HG03159 (cell line): ENCODE measurements at regions not wholly inside any gene's neighbourhood (a gene's known extent, or its start where the extent isn't known, plus 50 kb on each side); places are given as distances from the start of the nearest gene placed in this dataset.
"Not testable (repeated sequence)": the region's sequence is repeated elsewhere in the genome, so short reads cannot be mapped to it uniquely, and the experiment has no call there.

Experiments used
- ATAC-seq: cut with Tn5 transposase; IDR thresholded peaks from one replicate; pipeline ENCODE4 v1.9.1; 2021; ENCODE audit warnings: mild to moderate bottlenecking, moderate library complexity; ENCODE audit not compliant: unreplicated experiment

- no peak for ATAC-seq
These were observed 165.0 kb downstream of the SPIN4 start for GRCh38 chrX:63186137-63186536.

DNA sequence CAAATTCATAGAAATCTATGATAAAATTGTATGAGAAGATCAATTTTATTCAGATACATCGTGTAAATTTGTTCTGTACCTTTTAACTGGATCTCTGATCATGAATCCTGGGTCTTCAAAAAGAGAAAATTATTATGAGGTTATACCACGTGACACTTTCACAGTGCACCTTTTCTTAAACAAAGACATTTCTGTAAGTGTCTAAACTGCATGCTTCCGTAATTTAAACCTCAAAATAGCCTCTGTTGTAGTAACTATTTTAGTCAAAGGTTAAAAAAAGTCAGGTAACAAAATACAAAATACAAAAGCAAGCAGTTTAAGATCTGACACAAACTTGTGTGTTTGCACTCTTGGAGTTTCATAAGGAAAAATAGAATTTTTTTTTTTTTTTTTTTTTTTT, 171.3 kb downstream of the SPIN4 start:
- ATAC-seq, result not testable (repeated sequence)

- not testable (repeated sequence) for ATAC-seq
These were observed 174.6 kb downstream of the SPIN4 start for GRCh38 chrX:63176578-63176977.

GRCh38 chrX:63173841-63174718, 177.1 kb downstream of the SPIN4 start:
- not testable (repeated sequence) for ATAC-seq

GRCh38 chrX:63169416-63169815, 181.7 kb downstream of the SPIN4 start:
- ATAC-seq, result peak; percentile 64

GRCh38 chrX:63168949-63169348, 182.2 kb downstream of the SPIN4 start:
- ATAC-seq, result peak; percentile 52

- ATAC-seq, result not testable (repeated sequence)
These were observed 184.1 kb downstream of the SPIN4 start for GRCh38 chrX:63167002-63167401.

DNA sequence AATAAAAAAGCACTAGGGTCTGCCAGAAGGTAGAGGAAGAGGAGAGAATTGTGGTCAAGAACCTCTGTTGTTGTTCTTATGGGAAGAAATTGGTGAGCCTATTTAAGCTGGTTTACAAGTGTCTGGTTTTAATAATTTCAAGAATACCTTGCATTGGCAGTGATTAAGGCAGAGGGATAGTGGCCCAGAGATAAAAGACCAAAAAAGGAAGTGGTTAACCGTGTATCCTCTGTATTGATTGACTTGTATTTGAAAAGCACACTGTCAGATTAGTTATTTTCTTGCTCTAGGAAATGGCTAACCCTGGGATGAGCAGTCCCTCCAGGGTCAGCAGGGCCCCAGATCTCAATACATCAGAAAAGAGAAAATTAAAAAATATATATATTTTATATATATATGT, 190.1 kb downstream of the SPIN4 start:
- not testable (repeated sequence) for ATAC-seq

- not testable (repeated sequence) for ATAC-seq
These were observed 190.8 kb downstream of the SPIN4 start for GRCh38 chrX:63160340-63160739.

DNA sequence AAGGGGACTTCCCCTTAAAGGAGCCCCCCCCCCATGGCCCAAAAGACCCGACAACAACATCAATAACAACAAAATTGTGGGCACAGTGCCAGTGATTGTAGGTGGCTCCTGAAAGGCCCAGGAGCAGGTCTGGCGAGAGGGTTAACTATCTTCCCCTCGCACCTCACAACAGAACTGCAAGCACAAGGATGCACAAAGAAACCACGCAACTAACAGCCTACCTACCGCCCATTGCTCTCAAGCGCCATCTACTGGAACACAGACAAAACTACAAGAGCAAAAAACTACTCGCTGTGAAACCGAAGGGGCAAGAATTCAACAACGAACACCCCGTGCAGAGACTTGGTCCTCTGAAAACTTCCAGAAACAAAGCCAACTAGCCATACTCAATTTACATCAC, 205.6 kb downstream of the SPIN4 start:
- not testable (repeated sequence) for ATAC-seq

DNA sequence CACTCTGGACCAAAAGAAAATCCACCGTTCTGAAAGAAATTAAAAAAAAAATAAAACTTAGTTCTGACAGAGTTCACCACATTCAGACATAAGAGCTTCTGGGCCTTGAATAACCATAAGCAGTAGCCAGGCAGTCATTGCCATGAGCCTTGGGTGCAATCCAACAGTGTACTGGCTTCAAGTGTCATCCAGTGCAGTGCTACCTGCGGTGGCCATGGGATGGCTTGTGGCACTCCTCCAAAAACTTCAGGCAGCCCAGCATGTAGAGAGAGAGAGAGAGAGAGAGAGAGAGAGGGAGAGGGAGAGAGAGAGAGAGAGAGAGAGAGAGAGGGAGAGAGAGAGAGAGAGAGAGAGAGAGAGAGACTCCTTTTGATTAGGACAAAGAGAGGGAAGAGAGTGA, 208.5 kb downstream of the SPIN4 start:
- not testable (repeated sequence) for ATAC-seq

DNA sequence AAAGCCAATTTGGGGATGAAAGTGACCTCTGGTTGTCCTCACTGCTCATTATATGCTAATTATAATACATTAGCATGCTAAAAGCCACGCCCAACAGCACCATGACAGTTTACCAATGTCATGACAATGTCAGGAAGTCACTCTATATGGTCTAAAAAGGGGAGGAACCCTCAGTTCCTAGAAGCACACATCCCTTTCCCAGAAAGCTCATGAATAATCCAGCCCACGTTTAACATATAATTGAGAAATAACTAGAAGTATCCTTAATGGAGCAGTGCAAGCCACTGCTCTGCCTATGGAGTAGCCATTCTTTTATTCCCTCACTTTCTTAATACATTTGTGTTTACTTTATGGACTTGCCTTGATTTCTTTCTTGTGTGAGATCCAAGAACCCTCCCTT, 215.3 kb downstream of the SPIN4 start:
- ATAC-seq, result not testable (repeated sequence)

- ATAC-seq, result peak; percentile 91
These were observed 222.6 kb downstream of the SPIN4 start for GRCh38 chrX:63128509-63128908.

GRCh38 chrX:63115196-63115595, 235.9 kb downstream of the SPIN4 start:
- no peak for ATAC-seq

- ATAC-seq, result no peak
These were observed 249.1 kb downstream of the SPIN4 start for GRCh38 chrX:63101879-63102620.

- no peak for ATAC-seq
These were observed 292.9 kb downstream of the SPIN4 start for GRCh38 chrX:63058204-63058603.

DNA sequence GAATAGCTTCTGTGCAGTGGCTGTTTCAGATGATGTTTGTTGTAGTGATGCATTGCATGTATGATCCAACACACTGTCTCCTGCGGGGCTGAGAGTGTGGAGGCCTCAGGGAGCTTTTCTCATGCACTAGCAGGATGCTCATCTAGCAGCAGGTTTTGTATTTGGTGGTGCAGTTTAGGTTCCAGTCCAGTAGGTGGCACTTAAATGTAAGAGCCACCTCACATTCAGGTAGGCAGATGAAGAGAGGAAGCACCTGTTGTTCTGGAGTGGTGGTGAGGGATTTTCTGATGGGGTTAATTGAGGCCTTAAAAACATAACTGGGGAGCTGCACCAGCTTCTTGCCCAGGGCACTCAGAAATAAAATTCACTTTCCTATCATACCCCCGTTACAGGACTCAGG, 300.9 kb downstream of the SPIN4 start:
- no peak for ATAC-seq

DNA sequence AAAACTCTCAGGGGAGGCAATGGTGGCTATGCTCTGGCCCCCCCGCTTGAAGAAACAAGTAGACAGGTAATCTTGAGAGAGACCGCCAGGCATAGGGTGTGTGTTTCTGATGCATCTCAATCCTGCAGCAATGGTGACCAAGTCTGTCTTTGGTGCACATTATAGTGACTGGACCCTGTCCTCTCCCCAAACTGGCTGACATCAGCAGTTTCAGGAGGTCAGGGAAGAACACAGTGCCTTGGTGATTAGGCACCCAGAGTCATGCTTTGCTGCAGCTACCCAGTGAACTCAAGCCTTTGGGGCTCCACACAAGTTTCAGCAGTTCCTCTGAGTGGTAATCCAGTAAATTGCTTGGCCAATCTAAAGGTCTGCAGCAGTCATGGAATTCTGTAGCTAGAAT, 318.3 kb downstream of the SPIN4 start:
- no peak for ATAC-seq

GRCh38 chrX:63013549-63013948, 337.6 kb downstream of the SPIN4 start:
- ATAC-seq, result no peak

GRCh38 chrX:63012574-63012973, 338.6 kb downstream of the SPIN4 start:
- no peak for ATAC-seq

DNA sequence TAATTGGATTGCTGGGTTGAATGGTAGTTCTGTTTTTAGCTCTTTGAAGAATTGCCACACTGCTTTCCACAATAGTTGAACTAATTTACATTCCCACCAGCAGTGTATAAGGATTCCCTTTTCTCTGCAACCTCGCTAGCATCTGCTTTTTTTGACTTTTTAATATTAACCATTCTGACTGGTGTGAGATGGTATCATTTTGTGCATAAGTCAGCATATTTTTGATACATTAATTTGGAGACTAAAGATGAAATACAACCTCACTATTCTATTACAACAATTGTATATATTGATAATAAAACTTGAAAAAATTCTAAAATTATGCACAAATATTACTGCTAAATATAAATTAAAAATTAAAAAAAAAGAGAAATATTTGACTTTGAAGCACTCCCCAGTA, 350.9 kb downstream of the SPIN4 start:
- ATAC-seq, result not testable (repeated sequence)
